Activated CD4-positive, alpha-beta T cell treated with anti-CD3 and anti-CD28 coated beads, Interleukin-2, amount 10 ng/mL, durations not matched to agents 24 days and 14 days (primary cell): ENCODE measurements at regions not wholly inside any gene's neighbourhood (a gene's known extent, or its start where the extent isn't known, plus 50 kb on each side); places are given as distances from the start of the nearest gene placed in this dataset.

Experiments
- DNase-seq: peaks from one replicate; pipeline ENCODE4 v3.0.0; 2022
- H3K27ac Mint-ChIP-seq: one replicate; pipeline ENCODE4 v1.8.0; 2022; ENCODE audit warnings: mild to moderate bottlenecking, mixed read lengths
- H3K27me3 Mint-ChIP-seq: one replicate; pipeline ENCODE4 v1.8.0; 2022; ENCODE audit warnings: mixed read lengths
- H3K36me3 Mint-ChIP-seq: one replicate; pipeline ENCODE4 v1.8.0; 2022; ENCODE audit warnings: low read depth, mild to moderate bottlenecking, mixed read lengths
- H3K4me1 Mint-ChIP-seq: one replicate; pipeline ENCODE4 v1.8.0; 2021; ENCODE audit warnings: mixed read lengths
- H3K4me3 Mint-ChIP-seq: one replicate; pipeline ENCODE4 v1.8.0; 2022; ENCODE audit warnings: mild to moderate bottlenecking, moderate library complexity, mixed read lengths
- H3K9me3 Mint-ChIP-seq: one replicate; pipeline ENCODE4 v1.8.0; 2021; ENCODE audit warnings: mixed read lengths
- intact Hi-C: fragments of 100-400 bp; cut with micrococcal nuclease; formaldehyde crosslinking; loops from one replicate; pipeline ENCODE4 v1.15.1; 2023

DNA sequence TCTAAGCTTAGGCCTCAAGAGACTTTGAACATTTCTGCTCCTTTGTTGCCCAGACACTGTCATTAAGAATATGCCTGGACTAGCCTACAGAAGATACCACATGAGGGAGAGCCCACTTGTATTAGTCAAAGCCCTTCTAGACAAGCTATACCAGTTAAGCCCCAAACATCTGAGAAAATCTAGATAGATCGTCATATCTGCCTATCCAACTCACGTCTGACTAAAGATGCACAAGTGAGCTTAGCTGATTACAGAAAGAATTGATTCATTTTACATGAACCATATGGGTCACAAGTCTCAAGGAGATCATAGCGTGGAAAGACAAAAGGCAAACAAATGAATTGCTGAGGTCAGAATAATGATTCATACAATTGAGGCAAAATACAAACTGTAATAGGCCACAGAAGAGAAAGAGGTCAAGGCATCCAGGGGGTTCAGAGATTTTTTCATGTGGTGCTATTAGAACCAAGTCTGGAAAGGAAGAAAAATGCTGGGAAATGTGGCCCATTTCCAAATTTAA lies 1155.5 kb upstream of the TENM4 start:
- intact Hi-C loops = no loop called here
- no peak for DNase-seq
- Mint-ChIP-seq H3K9me3 (peaks cover 6% of the 10 kb centered on the region), H3K27ac (no peak overlapping the region), H3K4me3 (no peak overlapping the region), H3K36me3 (no peaks in the 10 kb centered on the region), H3K4me1 (no peaks in the 10 kb centered on the region), H3K27me3 (no peaks in the 10 kb centered on the region)

DNA sequence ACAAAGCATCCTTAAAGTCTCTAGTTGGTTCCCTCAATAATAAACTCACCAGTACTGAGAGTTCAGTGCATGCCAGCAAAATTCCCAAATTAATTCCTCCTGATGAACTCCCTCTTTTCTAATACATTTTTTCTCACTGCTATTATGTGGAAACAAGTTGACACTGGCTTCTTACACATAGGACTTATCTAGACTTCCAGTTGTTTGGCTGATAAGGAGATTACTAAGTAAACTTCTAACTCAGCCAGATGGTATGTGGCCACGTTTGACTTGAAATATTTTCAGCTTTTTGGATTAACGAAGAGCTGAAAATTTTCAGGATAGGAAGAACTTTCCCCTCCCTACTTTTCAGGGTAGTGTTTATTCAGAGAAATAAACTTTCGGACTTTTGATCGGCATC lies 1154.2 kb upstream of the TENM4 start:
- Mint-ChIP-seq H3K27ac (no peak overlapping the region), H3K27me3 (no peaks in the 10 kb centered on the region), H3K9me3 (peaks cover 8% of the 10 kb centered on the region), H3K36me3 (no peaks in the 10 kb centered on the region), H3K4me1 (no peaks in the 10 kb centered on the region), H3K4me3 (no peak overlapping the region)
- DNase-seq = no peak
- intact Hi-C loops = no loop called here

DNA sequence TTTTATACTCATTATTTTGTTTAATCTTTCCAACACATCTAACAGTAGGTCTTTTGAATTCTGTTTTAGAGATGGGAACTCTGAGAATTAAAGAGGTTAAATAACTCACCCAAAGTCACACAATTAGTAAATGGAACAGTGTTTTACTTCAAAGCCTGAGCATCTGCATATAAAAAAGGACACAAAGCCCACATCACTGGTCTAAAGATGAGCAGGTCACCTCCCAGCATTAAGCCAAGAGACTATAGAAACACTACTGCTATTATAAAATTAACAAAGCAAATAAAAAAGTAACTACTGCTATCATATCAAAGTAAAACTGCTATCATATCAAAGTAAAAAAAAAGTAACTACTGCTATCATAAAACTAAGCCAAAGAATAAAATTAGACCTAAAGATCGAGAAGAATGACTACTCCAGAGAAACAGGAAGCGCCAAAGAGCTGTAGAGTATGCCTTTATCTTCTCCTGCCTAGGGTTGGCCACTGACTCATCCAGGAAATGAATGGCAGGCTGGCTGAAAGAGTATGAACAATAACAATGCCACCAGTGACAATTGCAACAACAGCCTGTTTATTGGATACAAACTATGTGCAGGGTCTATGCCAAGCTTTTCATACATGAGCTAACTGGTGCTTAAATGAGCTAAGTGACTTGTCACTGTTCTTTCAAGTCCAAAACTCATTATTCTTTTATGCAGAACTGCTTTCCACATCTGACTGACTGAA lies 1153.0 kb upstream of the TENM4 start:
- Mint-ChIP-seq H3K27ac (no peak overlapping the region), H3K9me3 (peaks cover 11% of the 10 kb centered on the region), H3K4me1 (no peaks in the 10 kb centered on the region), H3K27me3 (no peaks in the 10 kb centered on the region), H3K4me3 (no peak overlapping the region), H3K36me3 (no peaks in the 10 kb centered on the region)
- intact Hi-C loops = no loop called here
- DNase-seq = no peak

DNA sequence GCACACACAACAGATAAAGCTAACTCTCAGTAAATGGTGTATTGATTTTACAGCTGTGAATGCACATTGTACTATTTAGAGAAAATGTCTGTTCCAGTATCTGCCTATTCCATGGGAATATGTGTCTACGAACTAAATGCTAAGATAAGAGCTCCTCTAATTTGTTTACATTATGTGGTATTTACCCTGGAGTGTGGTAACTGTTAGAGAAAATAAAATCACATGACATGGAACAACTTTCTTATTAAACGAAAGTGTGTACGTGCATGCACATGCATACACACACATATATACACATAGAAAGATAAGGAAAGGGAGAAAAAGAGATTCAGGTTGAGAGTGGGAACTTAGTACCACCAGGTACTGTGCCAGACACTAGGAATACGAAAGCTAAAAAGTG lies 1151.7 kb upstream of the TENM4 start:
- Mint-ChIP-seq H3K9me3 (peaks cover 11% of the 10 kb centered on the region), H3K4me1 (no peaks in the 10 kb centered on the region), H3K36me3 (no peaks in the 10 kb centered on the region), H3K27ac (no peak overlapping the region), H3K4me3 (no peak overlapping the region), H3K27me3 (no peaks in the 10 kb centered on the region)
- intact Hi-C loops = no loop called here
- DNase-seq = no peak

DNA sequence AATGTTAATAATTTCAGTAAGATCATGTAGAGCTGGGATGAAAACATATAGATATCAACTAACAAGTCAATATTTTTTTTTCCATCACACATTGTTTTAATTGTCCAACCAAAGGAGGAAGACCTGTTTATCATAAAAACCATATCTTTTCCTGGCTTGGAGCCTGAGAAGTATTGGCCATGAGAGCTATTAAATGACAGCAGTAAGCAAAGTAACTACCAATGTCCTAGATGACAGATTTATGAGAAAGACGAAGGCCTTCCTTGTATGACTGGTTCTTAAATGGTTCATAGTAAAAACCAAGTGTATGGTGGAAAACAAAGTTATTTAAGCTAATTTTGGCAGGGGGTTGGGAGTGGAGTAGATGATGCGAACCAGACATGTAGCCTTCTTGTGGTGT lies 1147.1 kb upstream of the TENM4 start:
- peaks cover 4% of the 10 kb centered on the region for H3K9me3 Mint-ChIP-seq
- no peaks in the 10 kb centered on the region for H3K4me1 Mint-ChIP-seq
- H3K36me3 Mint-ChIP-seq = no peaks in the 10 kb centered on the region
- intact Hi-C loops = no loop called here
- H3K27me3 Mint-ChIP-seq = no peaks in the 10 kb centered on the region
- no peak overlapping the region for H3K4me3 Mint-ChIP-seq
- H3K27ac Mint-ChIP-seq = no peak overlapping the region
- DNase-seq = no peak

DNA sequence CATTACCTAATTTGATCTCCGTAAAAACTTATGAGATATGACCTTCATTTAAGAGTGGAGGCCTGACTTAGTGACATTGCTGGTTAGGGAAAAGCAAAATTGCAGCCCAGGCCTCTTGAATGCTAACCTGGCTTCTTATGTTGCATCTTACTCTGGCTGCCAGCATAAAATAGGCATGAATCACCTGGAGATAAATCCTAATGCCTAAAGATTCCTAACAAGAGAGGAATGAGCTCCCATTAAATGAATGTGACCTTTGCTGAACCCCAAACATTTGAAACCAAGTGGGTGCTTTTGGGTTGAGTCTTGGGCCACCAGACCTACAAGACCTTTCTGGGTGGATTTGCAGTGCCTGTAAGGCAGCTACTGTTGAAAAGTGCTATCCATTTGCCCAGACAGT lies 1145.6 kb upstream of the TENM4 start:
- H3K4me1 Mint-ChIP-seq = no peaks in the 10 kb centered on the region
- H3K36me3 Mint-ChIP-seq = no peaks in the 10 kb centered on the region
- no peak overlapping the region for H3K4me3 Mint-ChIP-seq
- no peak for DNase-seq
- H3K27ac Mint-ChIP-seq = no peak overlapping the region
- peaks cover 4% of the 10 kb centered on the region for H3K9me3 Mint-ChIP-seq
- H3K27me3 Mint-ChIP-seq = no peaks in the 10 kb centered on the region
- intact Hi-C loops = no loop called here

DNA sequence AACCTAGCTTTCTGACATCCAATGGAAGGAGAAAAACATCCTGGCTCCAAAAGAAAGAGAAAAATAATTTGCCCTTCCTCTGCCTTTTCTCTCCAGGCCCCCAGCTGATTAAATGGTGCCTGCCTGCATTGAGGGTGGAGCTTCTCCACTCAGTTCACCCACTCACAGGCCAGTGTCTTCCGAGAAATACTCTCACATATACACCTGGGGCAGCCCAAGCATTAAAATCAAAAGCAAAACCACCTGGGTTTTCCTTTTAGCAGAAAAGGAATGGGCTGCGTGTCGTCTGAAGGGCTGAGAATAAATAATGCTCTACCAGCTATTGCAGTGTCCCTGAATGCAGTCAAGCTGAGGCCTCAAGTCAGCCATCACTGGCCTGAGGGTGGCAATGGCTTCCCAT lies 1143.8 kb upstream of the TENM4 start:
- Mint-ChIP-seq H3K36me3 (no peaks in the 10 kb centered on the region), H3K4me1 (no peaks in the 10 kb centered on the region), H3K27me3 (no peaks in the 10 kb centered on the region), H3K27ac (no peak overlapping the region), H3K9me3 (no peaks in the 10 kb centered on the region), H3K4me3 (no peak overlapping the region)
- intact Hi-C loops = no loop called here
- DNase-seq = no peak

DNA sequence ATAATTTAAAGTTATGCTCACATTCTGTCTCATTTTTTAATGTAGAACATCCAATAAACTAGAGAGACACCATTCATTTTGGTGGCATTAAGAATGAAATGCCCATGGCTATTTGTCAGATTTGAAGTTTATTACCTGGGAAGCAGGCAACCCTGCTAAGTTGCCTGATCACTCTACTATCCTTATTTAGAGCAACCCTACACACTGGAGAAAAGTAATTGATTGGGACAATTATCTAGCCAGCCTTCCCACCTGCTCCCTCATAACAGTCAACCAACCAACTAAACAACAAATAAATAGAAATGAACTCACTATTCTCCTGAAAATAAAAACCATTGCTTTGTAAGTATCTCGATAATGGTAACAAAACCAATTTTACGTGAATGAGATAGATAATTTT lies 1129.0 kb upstream of the TENM4 start:
- H3K9me3 Mint-ChIP-seq = peaks cover 3% of the 10 kb centered on the region
- H3K27me3 Mint-ChIP-seq = no peaks in the 10 kb centered on the region
- H3K27ac Mint-ChIP-seq = no peak overlapping the region
- no peak for DNase-seq
- H3K4me1 Mint-ChIP-seq = no peaks in the 10 kb centered on the region
- intact Hi-C loops = no loop called here
- H3K4me3 Mint-ChIP-seq = no peak overlapping the region
- no peaks in the 10 kb centered on the region for H3K36me3 Mint-ChIP-seq

DNA sequence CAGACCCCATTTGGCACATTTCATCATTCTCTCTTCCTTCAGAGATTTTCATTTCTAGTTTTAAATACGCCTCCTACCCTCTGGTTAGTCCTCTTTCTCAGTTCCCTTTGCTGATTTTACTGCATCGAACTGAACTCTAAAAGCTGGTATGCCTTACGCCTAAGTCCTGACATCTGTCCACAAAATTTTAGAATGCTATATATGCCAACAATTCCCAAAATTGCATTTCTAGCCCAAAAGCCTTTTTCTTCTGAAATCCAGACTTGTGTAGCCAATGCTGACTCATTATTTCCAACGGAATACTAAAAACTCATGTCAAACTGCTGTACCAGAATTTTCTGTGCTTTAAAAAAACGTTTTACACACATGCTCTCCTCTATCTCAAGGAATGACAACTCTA lies 1124.4 kb upstream of the TENM4 start:
- DNase-seq = no peak
- intact Hi-C loops = no loop called here
- Mint-ChIP-seq H3K4me1 (no peaks in the 10 kb centered on the region), H3K27ac (no peak overlapping the region), H3K9me3 (no peaks in the 10 kb centered on the region), H3K27me3 (no peaks in the 10 kb centered on the region), H3K36me3 (no peaks in the 10 kb centered on the region), H3K4me3 (no peak overlapping the region)

DNA sequence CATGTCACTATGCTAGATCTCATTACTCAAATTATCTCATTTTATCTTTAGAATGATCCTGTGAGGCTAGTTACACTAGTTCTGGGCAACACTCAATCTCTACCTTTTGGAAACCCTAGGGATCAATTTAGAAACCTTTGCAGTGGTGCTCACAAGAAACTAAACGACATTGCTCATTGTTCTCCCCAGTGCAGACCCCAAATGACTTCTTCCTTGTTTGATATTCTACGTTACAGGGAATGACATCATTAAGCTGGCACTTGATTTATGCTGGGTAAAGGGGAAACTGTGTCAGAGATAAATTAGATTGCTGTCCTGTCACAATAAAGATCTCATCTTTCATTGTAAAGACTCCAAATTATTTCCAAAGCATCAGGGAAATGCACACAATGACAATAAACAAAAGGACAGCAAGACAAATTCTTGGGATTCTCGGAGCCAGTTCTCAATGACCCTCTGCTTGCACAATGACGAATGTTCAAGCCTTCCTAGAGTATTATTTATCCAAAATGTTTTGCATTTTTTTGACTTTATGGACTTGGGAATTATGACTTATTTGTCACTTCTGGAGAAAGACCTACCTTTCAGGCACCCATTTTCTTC lies 1121.8 kb upstream of the TENM4 start:
- no peaks in the 10 kb centered on the region for H3K36me3 Mint-ChIP-seq

DNA sequence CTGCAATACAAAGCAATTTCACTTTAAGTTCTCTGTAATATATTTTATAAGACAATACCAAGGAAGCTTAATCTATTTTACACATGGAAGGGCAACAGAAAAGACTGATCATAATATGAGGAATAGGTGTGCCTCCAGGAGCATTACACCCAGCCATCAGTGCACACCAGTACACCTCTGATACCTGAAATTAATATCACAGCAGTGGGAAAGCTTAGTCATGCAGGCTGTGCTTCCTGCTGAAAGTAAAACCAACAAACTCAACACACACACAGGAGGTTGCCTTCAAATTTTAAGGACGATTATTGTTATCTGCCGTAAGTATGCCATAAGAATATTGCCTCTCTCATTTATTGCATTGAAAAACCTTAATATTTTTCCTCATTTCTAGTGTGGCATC lies 1119.1 kb upstream of the TENM4 start:
- Mint-ChIP-seq H3K9me3 (no peaks in the 10 kb centered on the region), H3K27me3 (no peaks in the 10 kb centered on the region), H3K36me3 (no peaks in the 10 kb centered on the region), H3K4me1 (no peaks in the 10 kb centered on the region), H3K27ac (no peak overlapping the region), H3K4me3 (no peak overlapping the region)
- intact Hi-C loops = no loop called here
- no peak for DNase-seq

More for the DNA sequence above, 1121.8 kb upstream of the TENM4 start:
- intact Hi-C loops = no loop called here
- Mint-ChIP-seq H3K4me1 (no peaks in the 10 kb centered on the region), H3K9me3 (no peaks in the 10 kb centered on the region), H3K27me3 (no peaks in the 10 kb centered on the region), H3K4me3 (no peak overlapping the region), H3K27ac (no peak overlapping the region)
- no peak for DNase-seq

DNA sequence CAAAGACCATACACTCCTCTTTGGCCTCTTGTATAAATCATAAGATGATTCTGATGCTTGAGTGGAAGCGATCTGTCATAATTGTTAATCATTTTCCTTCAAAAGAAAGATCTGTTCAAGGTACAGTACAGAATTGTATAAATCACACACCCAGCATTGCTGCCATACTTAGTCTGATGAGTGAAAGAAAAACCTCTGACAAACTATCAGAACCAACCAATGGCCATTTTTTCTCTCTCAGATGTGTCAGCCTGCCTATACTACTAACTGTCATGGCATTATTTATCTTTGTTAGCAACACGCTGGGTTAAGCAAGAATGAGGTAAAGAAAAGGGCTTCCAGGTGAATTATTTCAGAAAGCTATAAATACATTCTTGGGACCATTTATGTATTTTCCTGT lies 1112.7 kb upstream of the TENM4 start:
- no peak overlapping the region for H3K4me3 Mint-ChIP-seq
- no peak for DNase-seq
- intact Hi-C loops = no loop called here
- H3K4me1 Mint-ChIP-seq = no peaks in the 10 kb centered on the region
- H3K36me3 Mint-ChIP-seq = no peaks in the 10 kb centered on the region
- H3K9me3 Mint-ChIP-seq = no peaks in the 10 kb centered on the region
- H3K27ac Mint-ChIP-seq = no peak overlapping the region
- no peaks in the 10 kb centered on the region for H3K27me3 Mint-ChIP-seq

DNA sequence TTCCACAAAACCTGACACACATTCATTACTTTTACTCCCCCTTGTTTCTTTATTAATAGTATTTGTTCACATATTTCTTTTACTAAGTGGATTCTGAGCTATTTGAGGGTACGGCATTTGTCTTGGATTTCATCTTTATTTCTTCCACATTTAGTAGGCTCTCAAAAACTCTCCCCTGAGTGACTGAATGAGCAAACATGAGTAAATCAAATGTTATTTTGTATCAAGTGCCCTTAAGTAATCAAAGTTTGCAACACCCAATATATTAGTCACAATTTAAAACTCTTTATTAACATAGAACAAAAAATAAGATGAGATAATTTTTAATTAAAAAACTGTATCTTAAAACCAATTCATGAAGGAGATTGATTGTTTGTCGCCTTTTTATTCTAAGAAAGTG lies 1101.9 kb upstream of the TENM4 start:
- H3K36me3 Mint-ChIP-seq = no peaks in the 10 kb centered on the region
- H3K4me1 Mint-ChIP-seq = no peaks in the 10 kb centered on the region
- peaks cover 6% of the 10 kb centered on the region for H3K9me3 Mint-ChIP-seq
- no peaks in the 10 kb centered on the region for H3K27me3 Mint-ChIP-seq
- no peak overlapping the region for H3K4me3 Mint-ChIP-seq
- intact Hi-C loops = no loop called here
- no peak for DNase-seq
- no peak overlapping the region for H3K27ac Mint-ChIP-seq

DNA sequence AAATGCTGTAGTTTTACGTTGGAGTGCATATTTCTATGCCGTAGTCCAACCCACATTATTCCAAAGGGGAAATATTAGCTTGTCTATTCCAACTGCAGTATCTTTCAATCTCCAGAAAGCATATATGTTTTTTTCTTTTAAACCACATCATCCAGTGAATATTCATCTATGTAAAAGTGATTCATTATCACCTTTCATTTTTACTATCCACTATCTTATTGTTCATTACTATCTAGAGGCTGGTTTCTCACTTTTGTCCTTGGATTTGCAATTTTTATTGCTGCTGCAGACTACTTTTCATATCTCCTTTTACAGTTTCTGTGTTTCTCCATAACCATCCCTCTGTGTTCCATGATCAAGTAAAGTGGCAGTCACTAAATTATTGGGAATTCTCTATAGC lies 1097.2 kb upstream of the TENM4 start:
- H3K27ac Mint-ChIP-seq = no peak overlapping the region
- intact Hi-C loops = no loop called here
- H3K27me3 Mint-ChIP-seq = no peaks in the 10 kb centered on the region
- DNase-seq = no peak
- no peaks in the 10 kb centered on the region for H3K4me1 Mint-ChIP-seq
- H3K36me3 Mint-ChIP-seq = no peaks in the 10 kb centered on the region
- peaks cover 10% of the 10 kb centered on the region for H3K9me3 Mint-ChIP-seq
- no peak overlapping the region for H3K4me3 Mint-ChIP-seq

DNA sequence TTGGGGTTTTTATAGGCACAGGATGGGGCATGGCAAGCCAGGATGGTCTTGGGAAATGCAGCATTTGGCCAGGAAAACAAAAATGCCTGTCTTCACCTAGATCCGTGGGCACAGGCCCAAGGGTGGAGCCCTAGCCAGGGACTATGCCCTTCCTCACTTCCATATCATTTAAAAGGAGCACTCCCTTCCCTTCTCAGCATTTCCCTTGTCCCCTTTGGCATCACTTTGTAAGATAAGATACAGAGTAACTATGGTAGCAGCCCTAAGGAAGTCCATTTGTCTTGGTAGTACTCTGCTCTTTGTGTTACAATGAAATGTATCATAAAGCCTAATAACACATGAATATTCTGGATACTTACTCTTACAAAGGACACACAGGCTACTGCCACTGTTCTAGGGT lies 1092.6 kb upstream of the TENM4 start:
- Mint-ChIP-seq H3K36me3 (no peaks in the 10 kb centered on the region), H3K4me3 (no peak overlapping the region), H3K4me1 (no peaks in the 10 kb centered on the region), H3K27me3 (no peaks in the 10 kb centered on the region), H3K27ac (no peak overlapping the region), H3K9me3 (peaks cover 8% of the 10 kb centered on the region)
- intact Hi-C loops = no loop called here
- DNase-seq = no peak
